ENCODE measurements at regions not wholly inside any gene's neighbourhood (a gene's known extent, or its start where the extent isn't known, plus 50 kb on each side); places are given as distances from the start of the nearest gene placed in this dataset.

DNA sequence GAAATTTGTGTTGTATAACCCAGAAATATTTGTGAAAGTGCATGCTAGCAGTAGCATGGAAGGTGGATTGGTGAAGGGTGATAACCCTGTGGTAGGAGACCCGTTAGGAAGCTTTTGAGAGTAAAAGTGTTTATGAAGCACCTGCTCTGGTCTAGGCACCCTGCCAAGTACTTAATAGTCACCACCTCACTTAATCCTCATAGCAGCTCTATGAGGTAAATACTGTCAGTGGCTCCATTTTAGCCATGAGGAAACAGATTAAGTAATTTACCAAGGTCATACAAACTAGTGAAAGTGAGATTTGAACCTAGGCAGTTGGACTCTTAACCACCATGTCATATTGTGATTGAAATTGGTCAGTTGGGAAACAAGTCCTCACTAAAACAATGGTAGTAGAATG is 66.8 kb downstream of the TET3 start:
- no peak for TF ChIP-seq EP300 (IDR thresholded peaks at IDR 0.05)
- TF ChIP-seq, protein P1, sequence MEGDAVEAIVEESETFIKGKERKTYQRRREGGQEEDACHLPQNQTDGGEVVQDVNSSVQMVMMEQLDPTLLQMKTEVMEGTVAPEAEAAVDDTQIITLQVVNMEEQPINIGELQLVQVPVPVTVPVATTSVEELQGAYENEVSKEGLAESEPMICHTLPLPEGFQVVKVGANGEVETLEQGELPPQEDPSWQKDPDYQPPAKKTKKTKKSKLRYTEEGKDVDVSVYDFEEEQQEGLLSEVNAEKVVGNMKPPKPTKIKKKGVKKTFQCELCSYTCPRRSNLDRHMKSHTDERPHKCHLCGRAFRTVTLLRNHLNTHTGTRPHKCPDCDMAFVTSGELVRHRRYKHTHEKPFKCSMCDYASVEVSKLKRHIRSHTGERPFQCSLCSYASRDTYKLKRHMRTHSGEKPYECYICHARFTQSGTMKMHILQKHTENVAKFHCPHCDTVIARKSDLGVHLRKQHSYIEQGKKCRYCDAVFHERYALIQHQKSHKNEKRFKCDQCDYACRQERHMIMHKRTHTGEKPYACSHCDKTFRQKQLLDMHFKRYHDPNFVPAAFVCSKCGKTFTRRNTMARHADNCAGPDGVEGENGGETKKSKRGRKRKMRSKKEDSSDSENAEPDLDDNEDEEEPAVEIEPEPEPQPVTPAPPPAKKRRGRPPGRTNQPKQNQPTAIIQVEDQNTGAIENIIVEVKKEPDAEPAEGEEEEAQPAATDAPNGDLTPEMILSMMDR (IDR thresholded peaks at IDR 0.05): no peak
